Loucy (cell line): ENCODE measurements at regions not wholly inside any gene's neighbourhood (a gene's known extent, or its start where the extent isn't known, plus 50 kb on each side); places are given as distances from the start of the nearest gene placed in this dataset.

ENCODE experiments used
- H2AFZ ChIP-seq: fragments of 200-600 bp; sonication (generic); 2 replicates; pipeline ENCODE4 v1.6.0; 2016; ENCODE audit warnings: antibody characterized with exemption, mild to moderate bottlenecking, low read length, moderate library complexity
- H3F3A ChIP-seq: fragments of 200-600 bp; 2 replicates; pipeline ENCODE4 v1.6.0; 2016; ENCODE audit warnings: antibody characterized with exemption, low read depth, mild to moderate bottlenecking
- H3K27me3 ChIP-seq: fragments of 200-600 bp; sonication (generic); 2 replicates; pipeline ENCODE4 v1.6.1; 2014; ENCODE audit warnings: low read length, mild to moderate bottlenecking; ENCODE audit not compliant: insufficient read depth, poor library complexity, severe bottlenecking
- H3K36me3 ChIP-seq: fragments of 200-600 bp; sonication (generic); 2 replicates; pipeline ENCODE4 v1.6.1; 2016; ENCODE audit warnings: low read length; ENCODE audit not compliant: insufficient read depth
- H3K4me1 ChIP-seq: fragments of 200-600 bp; sonication (generic); 2 replicates; pipeline ENCODE4 v1.5.1; 2014; ENCODE audit warnings: low read length, mild to moderate bottlenecking; ENCODE audit not compliant: insufficient read depth, poor library complexity, severe bottlenecking
- H3K4me2 ChIP-seq: fragments of 200-600 bp; sonication (generic); 2 replicates; pipeline ENCODE4 v1.6.0; 2014; ENCODE audit warnings: antibody characterized with exemption, low read length, low read depth, mild to moderate bottlenecking; ENCODE audit not compliant: poor library complexity, severe bottlenecking
- H3K4me3 ChIP-seq: fragments of 200-600 bp; sonication (generic); 2 replicates; pipeline ENCODE4 v1.5.1; 2014; ENCODE audit warnings: low read length, mild to moderate bottlenecking, mixed read lengths; ENCODE audit not compliant: poor library complexity, severe bottlenecking
- H3K79me2 ChIP-seq: fragments of 200-600 bp; sonication (generic); 2 replicates; pipeline ENCODE4 v1.6.1; 2014; ENCODE audit warnings: low read length; ENCODE audit not compliant: insufficient read depth
- H3K9ac ChIP-seq: fragments of 200-600 bp; sonication (generic); 2 replicates; pipeline ENCODE4 v1.6.0; 2014; ENCODE audit warnings: mild to moderate bottlenecking, low read depth, low read length, moderate library complexity; ENCODE audit not compliant: poor library complexity, severe bottlenecking
- H3K9me2 ChIP-seq: fragments of 200-600 bp; sonication (generic); replicated peaks from 2 replicates; pipeline ENCODE4 v1.6.1; 2016; ENCODE audit warnings: low read depth, low read length, mixed read lengths
- H3K9me3 ChIP-seq: fragments of 200-600 bp; sonication (generic); 2 replicates; pipeline ENCODE4 v1.6.1; 2014; ENCODE audit warnings: mild to moderate bottlenecking, antibody characterized with exemption, low read length, low read depth; ENCODE audit not compliant: insufficient read depth
- H4K20me1 ChIP-seq: fragments of 200-600 bp; sonication (generic); 2 replicates; pipeline ENCODE4 v1.6.0; 2014; ENCODE audit warnings: antibody characterized with exemption, low read length, mild to moderate bottlenecking; ENCODE audit not compliant: insufficient read depth, poor library complexity, severe bottlenecking
- EZH2phosphoT487 ChIP-seq: fragments of 200-600 bp; IDR thresholded peaks from 2 replicates; pipeline ENCODE4 v1.6.1; 2018; ENCODE audit warnings: antibody characterized with exemption, mild to moderate bottlenecking, moderate library complexity, borderline replicate concordance
- TF ChIP-seq, protein P1 (sequence below): fragments of 200-600 bp; sonication (generic); conservative IDR thresholded peaks from 2 replicates; pipeline ENCODE4 v1.5.1; 2014; ENCODE audit warnings: mild to moderate bottlenecking, antibody characterized with exemption, low read length

- H3K9ac ChIP-seq, result no peak overlapping the region
- H3F3A ChIP-seq, result no peaks in the 10 kb centered on the region
- peaks cover 13% of the 10 kb centered on the region; the same call in 1 of the 2 replicates for H3K9me3 ChIP-seq
- H3K9me2 ChIP-seq, result no peaks in the 10 kb centered on the region
- no peaks in the 10 kb centered on the region for H4K20me1 ChIP-seq
- H2AFZ ChIP-seq, result no peak overlapping the region
- no peaks in the 10 kb centered on the region for H3K4me1 ChIP-seq
- H3K27me3 ChIP-seq, result no peaks in the 10 kb centered on the region
- H3K4me2 ChIP-seq, result no peak overlapping the region
- no peaks in the 10 kb centered on the region for H3K36me3 ChIP-seq
- no peak for TF ChIP-seq EZH2phosphoT487
- TF ChIP-seq, protein P1, sequence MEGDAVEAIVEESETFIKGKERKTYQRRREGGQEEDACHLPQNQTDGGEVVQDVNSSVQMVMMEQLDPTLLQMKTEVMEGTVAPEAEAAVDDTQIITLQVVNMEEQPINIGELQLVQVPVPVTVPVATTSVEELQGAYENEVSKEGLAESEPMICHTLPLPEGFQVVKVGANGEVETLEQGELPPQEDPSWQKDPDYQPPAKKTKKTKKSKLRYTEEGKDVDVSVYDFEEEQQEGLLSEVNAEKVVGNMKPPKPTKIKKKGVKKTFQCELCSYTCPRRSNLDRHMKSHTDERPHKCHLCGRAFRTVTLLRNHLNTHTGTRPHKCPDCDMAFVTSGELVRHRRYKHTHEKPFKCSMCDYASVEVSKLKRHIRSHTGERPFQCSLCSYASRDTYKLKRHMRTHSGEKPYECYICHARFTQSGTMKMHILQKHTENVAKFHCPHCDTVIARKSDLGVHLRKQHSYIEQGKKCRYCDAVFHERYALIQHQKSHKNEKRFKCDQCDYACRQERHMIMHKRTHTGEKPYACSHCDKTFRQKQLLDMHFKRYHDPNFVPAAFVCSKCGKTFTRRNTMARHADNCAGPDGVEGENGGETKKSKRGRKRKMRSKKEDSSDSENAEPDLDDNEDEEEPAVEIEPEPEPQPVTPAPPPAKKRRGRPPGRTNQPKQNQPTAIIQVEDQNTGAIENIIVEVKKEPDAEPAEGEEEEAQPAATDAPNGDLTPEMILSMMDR, result no peak
- no peaks in the 10 kb centered on the region for H3K79me2 ChIP-seq
- H3K4me3 ChIP-seq, result no peak overlapping the region
These were observed 59.5 kb upstream of the CDKN2AIP start for GRCh38 chr4:183384983-183385382.

DNA sequence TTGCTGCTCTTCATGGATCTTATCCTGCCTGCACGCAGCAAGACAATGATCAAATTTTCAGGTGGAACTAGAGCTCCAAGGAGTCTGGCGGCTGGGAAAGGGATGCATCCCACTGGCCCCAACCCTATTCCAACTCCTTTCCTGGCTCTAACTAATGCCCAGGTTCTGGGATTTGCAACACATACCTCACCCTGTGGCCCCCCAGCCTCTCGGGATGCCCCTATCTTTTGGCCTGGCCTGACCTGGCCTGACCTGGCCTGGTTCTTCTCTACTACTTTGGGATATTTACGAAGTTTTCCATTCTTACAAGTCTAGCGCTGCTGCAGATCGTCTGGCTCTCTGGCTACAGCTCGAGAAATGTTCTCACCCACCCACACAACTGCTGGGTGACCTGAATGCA, 56.4 kb upstream of the CDKN2AIP start:
- Histone ChIP-seq H3K4me3 (no peak overlapping the region), H3K27me3 (no peaks in the 10 kb centered on the region), H3K9me3 (peaks cover 13% of the 10 kb centered on the region; the same call in 1 of the 2 replicates), H3K36me3 (no peaks in the 10 kb centered on the region), H2AFZ (no peak overlapping the region), H3K4me1 (no peaks in the 10 kb centered on the region), H3K79me2 (no peaks in the 10 kb centered on the region), H3F3A (no peaks in the 10 kb centered on the region), H3K9ac (no peak overlapping the region), H3K9me2 (no peaks in the 10 kb centered on the region), H4K20me1 (no peaks in the 10 kb centered on the region), H3K4me2 (no peak overlapping the region)
- TF ChIP-seq, protein P1, result no peak
- no peak for TF ChIP-seq EZH2phosphoT487

DNA sequence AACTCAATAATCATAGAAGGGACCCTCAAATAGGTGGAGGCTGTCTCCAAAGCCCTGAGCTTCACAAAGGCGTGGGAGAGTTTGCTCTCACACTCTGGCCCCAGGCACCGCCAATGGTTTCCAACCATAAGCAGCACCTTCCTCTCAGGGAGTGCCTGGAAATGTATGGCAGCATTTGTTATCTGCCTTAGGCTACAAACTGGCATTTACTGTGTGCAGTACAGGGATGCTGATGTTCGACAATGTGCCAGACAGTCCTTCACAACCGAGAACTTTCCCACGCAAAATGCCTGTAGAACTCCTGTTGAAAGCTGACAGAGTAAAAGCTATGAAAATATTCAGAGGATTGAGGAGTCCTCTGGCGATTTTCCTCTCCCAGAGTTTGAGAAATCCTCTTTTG, 55.7 kb upstream of the CDKN2AIP start:
- no peak overlapping the region for H2AFZ ChIP-seq
- peaks cover 11% of the 10 kb centered on the region; the same call in 1 of the 2 replicates for H3K9me3 ChIP-seq

More for the DNA sequence above, 55.7 kb upstream of the CDKN2AIP start:
- no peaks in the 10 kb centered on the region for H3K4me1 ChIP-seq
- no peaks in the 10 kb centered on the region for H3K36me3 ChIP-seq
- H4K20me1 ChIP-seq, result no peaks in the 10 kb centered on the region
- no peaks in the 10 kb centered on the region for H3K9me2 ChIP-seq
- TF ChIP-seq, protein P1, result no peak
- no peak for TF ChIP-seq EZH2phosphoT487
- no peak overlapping the region for H3K9ac ChIP-seq
- no peaks in the 10 kb centered on the region for H3K27me3 ChIP-seq
- no peak overlapping the region for H3K4me3 ChIP-seq
- H3F3A ChIP-seq, result no peaks in the 10 kb centered on the region
- H3K4me2 ChIP-seq, result no peak overlapping the region
- H3K79me2 ChIP-seq, result no peaks in the 10 kb centered on the region
